GM18870 (cell line): ENCODE measurements at regions not wholly inside any gene's neighbourhood (a gene's known extent, or its start where the extent isn't known, plus 50 kb on each side); places are given as distances from the start of the nearest gene placed in this dataset.
"Not testable (repeated sequence)": the region's sequence is repeated elsewhere in the genome, so short reads cannot be mapped to it uniquely, and the experiment has no call there.

Experiments
- ATAC-seq: cut with Tn5 transposase; IDR thresholded peaks from one replicate; pipeline ENCODE4 v1.9.1; 2021; ENCODE audit warnings: moderate library complexity; ENCODE audit not compliant: unreplicated experiment

- ATAC-seq, result no peak
Observed at GRCh38 chr6:163741342-163741741, 326.8 kb downstream of the QKI start.

GRCh38 chr6:163739966-163740365, 325.4 kb downstream of the QKI start:
- no peak for ATAC-seq

GRCh38 chr6:163739408-163739725, 324.8 kb downstream of the QKI start:
- ATAC-seq, result no peak

- ATAC-seq, result peak; percentile 90
Observed at GRCh38 chr6:163738725-163739407, 324.3 kb downstream of the QKI start.

GRCh38 chr6:163738304-163738703, 323.8 kb downstream of the QKI start:
- no peak for ATAC-seq

- ATAC-seq, result no peak
Observed at GRCh38 chr6:163735076-163735475, 320.6 kb downstream of the QKI start.

GRCh38 chr6:163733061-163733460, 318.5 kb downstream of the QKI start:
- ATAC-seq, result no peak

- no peak for ATAC-seq
Observed at GRCh38 chr6:163732479-163732878, 318.0 kb downstream of the QKI start.

- not testable (repeated sequence) for ATAC-seq
Observed at GRCh38 chr6:163732014-163732351, 317.5 kb downstream of the QKI start.

GRCh38 chr6:163731215-163732013, 316.9 kb downstream of the QKI start:
- ATAC-seq, result no peak

- no peak for ATAC-seq
Observed at GRCh38 chr6:163730246-163731210, 316.0 kb downstream of the QKI start.

GRCh38 chr6:163729127-163729872, 314.8 kb downstream of the QKI start:
- no peak for ATAC-seq

GRCh38 chr6:163728442-163729126, 314.1 kb downstream of the QKI start:
- no peak for ATAC-seq

- ATAC-seq, result no peak
Observed at GRCh38 chr6:163726037-163726695, 311.6 kb downstream of the QKI start.

- no peak for ATAC-seq
Observed at GRCh38 chr6:163725008-163725941, 310.8 kb downstream of the QKI start.

GRCh38 chr6:163724196-163724595, 309.7 kb downstream of the QKI start:
- no peak for ATAC-seq

GRCh38 chr6:163723759-163724158, 309.2 kb downstream of the QKI start:
- ATAC-seq, result no peak

GRCh38 chr6:163721922-163722692, 307.6 kb downstream of the QKI start:
- no peak for ATAC-seq
